GM23338 (cell line): ENCODE measurements at regions not wholly inside any gene's neighbourhood (a gene's known extent, or its start where the extent isn't known, plus 50 kb on each side); places are given as distances from the start of the nearest gene placed in this dataset.

ENCODE experiments used
- ATAC-seq: fragments of 200-7000 bp; cut with Tn5 transposase; 3 replicates; pipeline ENCODE4 v1.9.1; 2020
- DNase-seq: peaks from one replicate; pipeline ENCODE4 v3.0.0-alpha.2; 2015; ENCODE audit warnings: low spot score
- H2AFZ ChIP-seq: fragments of 200-600 bp; sonication (generic); 2 replicates; pipeline ENCODE4 v1.8.0; 2016; ENCODE audit warnings: antibody characterized with exemption, mild to moderate bottlenecking, moderate library complexity
- H3F3A ChIP-seq: fragments of 200-600 bp; sonication (generic); replicated peaks from 2 replicates; pipeline ENCODE4 v1.8.0; 2017; ENCODE audit warnings: antibody characterized with exemption, mixed run types, low read depth
- H3K27ac ChIP-seq: fragments of 200-600 bp; sonication (generic); 2 replicates; pipeline ENCODE4 v1.6.1; 2016; ENCODE audit warnings: low read depth
- H3K27me3 ChIP-seq: fragments of 200-600 bp; sonication (generic); 2 replicates; pipeline ENCODE4 v1.8.0; 2016; ENCODE audit warnings: mild to moderate bottlenecking, mixed run types, moderate library complexity; ENCODE audit not compliant: insufficient read depth
- H3K36me3 ChIP-seq: fragments of 200-600 bp; sonication (generic); 2 replicates; pipeline ENCODE4 v1.8.0; 2016; ENCODE audit warnings: mild to moderate bottlenecking; ENCODE audit not compliant: insufficient read depth
- H3K4me1 ChIP-seq: fragments of 200-600 bp; sonication (generic); 2 replicates; pipeline ENCODE4 v1.8.0; 2016; ENCODE audit warnings: mild to moderate bottlenecking, moderate library complexity; ENCODE audit not compliant: insufficient read depth
- H3K4me2 ChIP-seq: fragments of 200-600 bp; sonication (generic); 2 replicates; pipeline ENCODE4 v1.7.1; 2017; ENCODE audit warnings: mixed run types
- H3K4me3 ChIP-seq: fragments of 200-600 bp; sonication (generic); 2 replicates; pipeline ENCODE4 v1.6.1; 2016; ENCODE audit warnings: mixed run types
- H3K79me2 ChIP-seq: fragments of 200-600 bp; sonication (generic); replicated peaks from 2 replicates; pipeline ENCODE4 v1.8.0; 2017; ENCODE audit warnings: mild to moderate bottlenecking; ENCODE audit not compliant: insufficient read depth
- H3K9me2 ChIP-seq: fragments of 200-600 bp; sonication (generic); 2 replicates; pipeline ENCODE4 v1.8.0; 2017; ENCODE audit not compliant: insufficient read depth
- H4K20me1 ChIP-seq: fragments of 200-600 bp; sonication (generic); replicated peaks from 2 replicates; pipeline ENCODE4 v1.8.0; 2017; ENCODE audit warnings: mild to moderate bottlenecking; ENCODE audit not compliant: insufficient read depth
- H3K27ac Mint-ChIP-seq: 2 replicates; pipeline ENCODE4 v1.8.0; 2020; ENCODE audit warnings: inconsistent platforms, mild to moderate bottlenecking, moderate library complexity, mixed read lengths
- H3K27me3 Mint-ChIP-seq: 3 replicates; pipeline ENCODE4 v1.8.0; 2022; ENCODE audit warnings: low read depth, mild to moderate bottlenecking, moderate library complexity, mixed read lengths, inconsistent platforms; ENCODE audit not compliant: insufficient read depth, poor library complexity
- H3K36me3 Mint-ChIP-seq: 3 replicates; pipeline ENCODE4 v1.8.0; 2021; ENCODE audit warnings: low read depth, mild to moderate bottlenecking, inconsistent platforms, moderate library complexity, mixed read lengths
- H3K4me1 Mint-ChIP-seq: 3 replicates; pipeline ENCODE4 v1.8.0; 2020; ENCODE audit warnings: mild to moderate bottlenecking, inconsistent platforms, mixed read lengths
- H3K4me3 Mint-ChIP-seq: 3 replicates; pipeline ENCODE4 v1.8.0; 2021; ENCODE audit warnings: moderate library complexity, mild to moderate bottlenecking, inconsistent platforms, mixed read lengths
- H3K9me3 Mint-ChIP-seq: 3 replicates; pipeline ENCODE4 v1.8.0; 2020; ENCODE audit warnings: moderate library complexity, mild to moderate bottlenecking, inconsistent platforms, mixed read lengths
- CREB1 ChIP-seq: fragments of 250-450 bp; sonication (Bioruptor Pico); IDR thresholded peaks from 2 replicates; pipeline ENCODE4 v1.5.0; 2020; ENCODE audit warnings: low read depth, mild to moderate bottlenecking, moderate library complexity
- EZH2 ChIP-seq: fragments of 200-600 bp; sonication (generic); IDR thresholded peaks from one replicate; pipeline ENCODE4 v1.8.0; 2017; ENCODE audit warnings: antibody characterized with exemption, mild to moderate bottlenecking, low read depth; ENCODE audit not compliant: unreplicated experiment
- EZH2phosphoT487 ChIP-seq: fragments of 200-600 bp; sonication (generic); IDR thresholded peaks from one replicate; pipeline ENCODE4 v1.8.1; 2018; ENCODE audit warnings: antibody characterized with exemption; ENCODE audit not compliant: unreplicated experiment
- JUNB ChIP-seq: IDR thresholded peaks from one replicate; pipeline ENCODE4 v1.6.1; 2016; ENCODE audit warnings: antibody characterized with exemption; ENCODE audit not compliant: unreplicated experiment
- NANOG ChIP-seq: IDR thresholded peaks from 2 replicates; pipeline ENCODE4 v1.6.1; 2016; ENCODE audit warnings: antibody characterized with exemption, borderline replicate concordance
- POLR2AphosphoS5 ChIP-seq: IDR thresholded peaks from 2 replicates; pipeline ENCODE4 v1.6.1; 2016; ENCODE audit warnings: antibody characterized with exemption, low read depth
- STAT1 ChIP-seq: IDR thresholded peaks from one replicate; pipeline ENCODE4 v1.6.1; 2016; ENCODE audit warnings: antibody characterized with exemption; ENCODE audit not compliant: unreplicated experiment
- ZNF114 ChIP-seq: fragments of 250-450 bp; sonication (Bioruptor Pico); IDR thresholded peaks from 2 replicates; pipeline ENCODE4 v1.5.0; 2020; ENCODE audit warnings: mild to moderate bottlenecking, moderate library complexity
- ZNF331 ChIP-seq: fragments of 250-450 bp; sonication (Bioruptor Pico); IDR thresholded peaks from 2 replicates; pipeline ENCODE4 v1.5.0; 2020; ENCODE audit warnings: low read depth, mild to moderate bottlenecking, moderate library complexity
- TF ChIP-seq, protein P1 (sequence below): fragments of 250-450 bp; sonication (Bioruptor Pico); IDR thresholded peaks from 2 replicates; pipeline ENCODE4 v1.5.0; 2020; ENCODE audit warnings: mild to moderate bottlenecking, moderate library complexity
- TF ChIP-seq, protein P2 (sequence below), 2 experiments: fragments of 200-600 bp in 1 of 2; sonication (generic) in 1 of 2; conservative IDR thresholded peaks; 2 replicates each; pipeline versions ENCODE4 v1.5.1 to v1.6.1; 2016 to 2017; ENCODE audit warnings: antibody characterized with exemption in 2 of 2, low read depth in 2 of 2, mild to moderate bottlenecking in 2 of 2, moderate library complexity in 1 of 2
- TF ChIP-seq, protein P3 (sequence below): IDR thresholded peaks from one replicate; pipeline ENCODE4 v1.6.1; 2018; ENCODE audit warnings: antibody characterized with exemption; ENCODE audit not compliant: unreplicated experiment
- TF ChIP-seq, protein P4 (sequence below): IDR thresholded peaks from 2 replicates; pipeline ENCODE4 v1.6.1; 2016; ENCODE audit warnings: antibody characterized with exemption

DNA sequence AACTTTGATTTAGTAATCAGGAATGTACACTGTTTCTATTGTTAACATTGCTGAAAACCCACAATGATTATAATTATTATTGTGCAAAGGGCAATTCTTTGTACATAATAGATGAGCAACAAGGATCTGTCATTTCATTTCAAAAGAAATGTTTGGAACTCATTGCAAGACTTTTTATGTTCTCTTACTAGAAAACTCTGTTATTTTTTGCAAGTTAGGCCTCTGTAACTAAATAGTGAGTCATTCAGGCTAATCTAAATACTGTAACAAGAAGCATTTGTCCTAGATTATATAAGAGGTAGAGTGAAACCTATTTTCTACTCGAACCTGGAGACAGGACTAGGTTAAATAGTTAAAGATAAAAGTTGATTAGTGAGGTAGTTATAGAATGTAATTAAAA, 93.2 kb upstream of the FAM47B start:
- Histone ChIP-seq H3K4me2 (no peak overlapping the region), H4K20me1 (no peaks in the 10 kb centered on the region), H3K9me2 (no peaks in the 10 kb centered on the region), H2AFZ (no peak overlapping the region), H3F3A (no peaks in the 10 kb centered on the region), H3K36me3 (no peaks in the 10 kb centered on the region), H3K27me3 (no peaks in the 10 kb centered on the region), H3K27ac (no peak overlapping the region), H3K4me1 (no peaks in the 10 kb centered on the region), H3K4me3 (no peak overlapping the region), H3K79me2 (no peaks in the 10 kb centered on the region)
- Mint-ChIP-seq H3K36me3 (no peaks in the 10 kb centered on the region), H3K9me3 (no peaks in the 10 kb centered on the region), H3K27me3 (peaks cover 2% of the 10 kb centered on the region), H3K4me1 (no peaks in the 10 kb centered on the region), H3K4me3 (no peak overlapping the region), H3K27ac (no peak overlapping the region)
- ATAC-seq (no peak), DNase-seq (no peak)
- TF ChIP-seq EZH2 (no peak), NANOG (no peak), POLR2AphosphoS5 (no peak), ZNF114 (CRISPR knock-in tag) (no peak), EZH2phosphoT487 (no peak), STAT1 (no peak), JUNB (no peak), CREB1 (no peak), ZNF331 (CRISPR knock-in tag) (no peak)
- TF ChIP-seq, protein P1, sequence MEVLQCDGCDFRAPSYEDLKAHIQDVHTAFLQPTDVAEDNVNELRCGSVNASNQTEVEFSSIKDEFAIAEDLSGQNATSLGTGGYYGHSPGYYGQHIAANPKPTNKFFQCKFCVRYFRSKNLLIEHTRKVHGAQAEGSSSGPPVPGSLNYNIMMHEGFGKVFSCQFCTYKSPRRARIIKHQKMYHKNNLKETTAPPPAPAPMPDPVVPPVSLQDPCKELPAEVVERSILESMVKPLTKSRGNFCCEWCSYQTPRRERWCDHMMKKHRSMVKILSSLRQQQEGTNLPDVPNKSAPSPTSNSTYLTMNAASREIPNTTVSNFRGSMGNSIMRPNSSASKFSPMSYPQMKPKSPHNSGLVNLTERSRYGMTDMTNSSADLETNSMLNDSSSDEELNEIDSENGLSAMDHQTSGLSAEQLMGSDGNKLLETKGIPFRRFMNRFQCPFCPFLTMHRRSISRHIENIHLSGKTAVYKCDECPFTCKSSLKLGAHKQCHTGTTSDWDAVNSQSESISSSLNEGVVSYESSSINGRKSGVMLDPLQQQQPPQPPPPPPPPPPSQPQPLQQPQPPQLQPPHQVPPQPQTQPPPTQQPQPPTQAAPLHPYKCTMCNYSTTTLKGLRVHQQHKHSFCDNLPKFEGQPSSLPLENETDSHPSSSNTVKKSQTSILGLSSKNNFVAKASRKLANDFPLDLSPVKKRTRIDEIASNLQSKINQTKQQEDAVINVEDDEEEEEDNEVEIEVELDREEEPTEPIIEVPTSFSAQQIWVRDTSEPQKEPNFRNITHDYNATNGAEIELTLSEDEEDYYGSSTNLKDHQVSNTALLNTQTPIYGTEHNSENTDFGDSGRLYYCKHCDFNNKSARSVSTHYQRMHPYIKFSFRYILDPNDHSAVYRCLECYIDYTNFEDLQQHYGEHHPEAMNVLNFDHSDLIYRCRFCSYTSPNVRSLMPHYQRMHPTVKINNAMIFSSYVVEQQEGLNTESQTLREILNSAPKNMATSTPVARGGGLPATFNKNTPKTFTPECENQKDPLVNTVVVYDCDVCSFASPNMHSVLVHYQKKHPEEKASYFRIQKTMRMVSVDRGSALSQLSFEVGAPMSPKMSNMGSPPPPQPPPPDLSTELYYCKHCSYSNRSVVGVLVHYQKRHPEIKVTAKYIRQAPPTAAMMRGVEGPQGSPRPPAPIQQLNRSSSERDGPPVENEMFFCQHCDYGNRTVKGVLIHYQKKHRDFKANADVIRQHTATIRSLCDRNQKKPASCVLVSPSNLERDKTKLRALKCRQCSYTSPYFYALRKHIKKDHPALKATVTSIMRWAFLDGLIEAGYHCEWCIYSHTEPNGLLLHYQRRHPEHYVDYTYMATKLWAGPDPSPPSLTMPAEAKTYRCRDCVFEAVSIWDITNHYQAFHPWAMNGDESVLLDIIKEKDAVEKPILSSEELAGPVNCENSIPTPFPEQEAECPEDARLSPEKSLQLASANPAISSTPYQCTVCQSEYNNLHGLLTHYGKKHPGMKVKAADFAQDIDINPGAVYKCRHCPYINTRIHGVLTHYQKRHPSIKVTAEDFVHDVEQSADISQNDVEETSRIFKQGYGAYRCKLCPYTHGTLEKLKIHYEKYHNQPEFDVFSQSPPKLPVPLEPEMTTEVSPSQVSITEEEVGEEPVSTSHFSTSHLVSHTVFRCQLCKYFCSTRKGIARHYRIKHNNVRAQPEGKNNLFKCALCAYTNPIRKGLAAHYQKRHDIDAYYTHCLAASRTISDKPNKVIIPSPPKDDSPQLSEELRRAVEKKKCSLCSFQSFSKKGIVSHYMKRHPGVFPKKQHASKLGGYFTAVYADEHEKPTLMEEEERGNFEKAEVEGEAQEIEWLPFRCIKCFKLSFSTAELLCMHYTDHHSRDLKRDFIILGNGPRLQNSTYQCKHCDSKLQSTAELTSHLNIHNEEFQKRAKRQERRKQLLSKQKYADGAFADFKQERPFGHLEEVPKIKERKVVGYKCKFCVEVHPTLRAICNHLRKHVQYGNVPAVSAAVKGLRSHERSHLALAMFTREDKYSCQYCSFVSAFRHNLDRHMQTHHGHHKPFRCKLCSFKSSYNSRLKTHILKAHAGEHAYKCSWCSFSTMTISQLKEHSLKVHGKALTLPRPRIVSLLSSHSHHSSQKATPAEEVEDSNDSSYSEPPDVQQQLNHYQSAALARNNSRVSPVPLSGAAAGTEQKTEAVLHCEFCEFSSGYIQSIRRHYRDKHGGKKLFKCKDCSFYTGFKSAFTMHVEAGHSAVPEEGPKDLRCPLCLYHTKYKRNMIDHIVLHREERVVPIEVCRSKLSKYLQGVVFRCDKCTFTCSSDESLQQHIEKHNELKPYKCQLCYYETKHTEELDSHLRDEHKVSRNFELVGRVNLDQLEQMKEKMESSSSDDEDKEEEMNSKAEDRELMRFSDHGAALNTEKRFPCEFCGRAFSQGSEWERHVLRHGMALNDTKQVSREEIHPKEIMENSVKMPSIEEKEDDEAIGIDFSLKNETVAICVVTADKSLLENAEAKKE (CRISPR knock-in tag) = no peak
- TF ChIP-seq, protein P2, sequence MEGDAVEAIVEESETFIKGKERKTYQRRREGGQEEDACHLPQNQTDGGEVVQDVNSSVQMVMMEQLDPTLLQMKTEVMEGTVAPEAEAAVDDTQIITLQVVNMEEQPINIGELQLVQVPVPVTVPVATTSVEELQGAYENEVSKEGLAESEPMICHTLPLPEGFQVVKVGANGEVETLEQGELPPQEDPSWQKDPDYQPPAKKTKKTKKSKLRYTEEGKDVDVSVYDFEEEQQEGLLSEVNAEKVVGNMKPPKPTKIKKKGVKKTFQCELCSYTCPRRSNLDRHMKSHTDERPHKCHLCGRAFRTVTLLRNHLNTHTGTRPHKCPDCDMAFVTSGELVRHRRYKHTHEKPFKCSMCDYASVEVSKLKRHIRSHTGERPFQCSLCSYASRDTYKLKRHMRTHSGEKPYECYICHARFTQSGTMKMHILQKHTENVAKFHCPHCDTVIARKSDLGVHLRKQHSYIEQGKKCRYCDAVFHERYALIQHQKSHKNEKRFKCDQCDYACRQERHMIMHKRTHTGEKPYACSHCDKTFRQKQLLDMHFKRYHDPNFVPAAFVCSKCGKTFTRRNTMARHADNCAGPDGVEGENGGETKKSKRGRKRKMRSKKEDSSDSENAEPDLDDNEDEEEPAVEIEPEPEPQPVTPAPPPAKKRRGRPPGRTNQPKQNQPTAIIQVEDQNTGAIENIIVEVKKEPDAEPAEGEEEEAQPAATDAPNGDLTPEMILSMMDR (conservative IDR thresholded peaks at IDR 0.05; ENCODE audit: low read depth in 2 of 2) = no peak
- TF ChIP-seq, protein P3, sequence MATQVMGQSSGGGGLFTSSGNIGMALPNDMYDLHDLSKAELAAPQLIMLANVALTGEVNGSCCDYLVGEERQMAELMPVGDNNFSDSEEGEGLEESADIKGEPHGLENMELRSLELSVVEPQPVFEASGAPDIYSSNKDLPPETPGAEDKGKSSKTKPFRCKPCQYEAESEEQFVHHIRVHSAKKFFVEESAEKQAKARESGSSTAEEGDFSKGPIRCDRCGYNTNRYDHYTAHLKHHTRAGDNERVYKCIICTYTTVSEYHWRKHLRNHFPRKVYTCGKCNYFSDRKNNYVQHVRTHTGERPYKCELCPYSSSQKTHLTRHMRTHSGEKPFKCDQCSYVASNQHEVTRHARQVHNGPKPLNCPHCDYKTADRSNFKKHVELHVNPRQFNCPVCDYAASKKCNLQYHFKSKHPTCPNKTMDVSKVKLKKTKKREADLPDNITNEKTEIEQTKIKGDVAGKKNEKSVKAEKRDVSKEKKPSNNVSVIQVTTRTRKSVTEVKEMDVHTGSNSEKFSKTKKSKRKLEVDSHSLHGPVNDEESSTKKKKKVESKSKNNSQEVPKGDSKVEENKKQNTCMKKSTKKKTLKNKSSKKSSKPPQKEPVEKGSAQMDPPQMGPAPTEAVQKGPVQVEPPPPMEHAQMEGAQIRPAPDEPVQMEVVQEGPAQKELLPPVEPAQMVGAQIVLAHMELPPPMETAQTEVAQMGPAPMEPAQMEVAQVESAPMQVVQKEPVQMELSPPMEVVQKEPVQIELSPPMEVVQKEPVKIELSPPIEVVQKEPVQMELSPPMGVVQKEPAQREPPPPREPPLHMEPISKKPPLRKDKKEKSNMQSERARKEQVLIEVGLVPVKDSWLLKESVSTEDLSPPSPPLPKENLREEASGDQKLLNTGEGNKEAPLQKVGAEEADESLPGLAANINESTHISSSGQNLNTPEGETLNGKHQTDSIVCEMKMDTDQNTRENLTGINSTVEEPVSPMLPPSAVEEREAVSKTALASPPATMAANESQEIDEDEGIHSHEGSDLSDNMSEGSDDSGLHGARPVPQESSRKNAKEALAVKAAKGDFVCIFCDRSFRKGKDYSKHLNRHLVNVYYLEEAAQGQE = no peak
- TF ChIP-seq, protein P4, sequence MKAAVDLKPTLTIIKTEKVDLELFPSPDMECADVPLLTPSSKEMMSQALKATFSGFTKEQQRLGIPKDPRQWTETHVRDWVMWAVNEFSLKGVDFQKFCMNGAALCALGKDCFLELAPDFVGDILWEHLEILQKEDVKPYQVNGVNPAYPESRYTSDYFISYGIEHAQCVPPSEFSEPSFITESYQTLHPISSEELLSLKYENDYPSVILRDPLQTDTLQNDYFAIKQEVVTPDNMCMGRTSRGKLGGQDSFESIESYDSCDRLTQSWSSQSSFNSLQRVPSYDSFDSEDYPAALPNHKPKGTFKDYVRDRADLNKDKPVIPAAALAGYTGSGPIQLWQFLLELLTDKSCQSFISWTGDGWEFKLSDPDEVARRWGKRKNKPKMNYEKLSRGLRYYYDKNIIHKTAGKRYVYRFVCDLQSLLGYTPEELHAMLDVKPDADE = no peak
